ENCODE measurements at regions not wholly inside any gene's neighbourhood (a gene's known extent, or its start where the extent isn't known, plus 50 kb on each side); places are given as distances from the start of the nearest gene placed in this dataset.

DNA sequence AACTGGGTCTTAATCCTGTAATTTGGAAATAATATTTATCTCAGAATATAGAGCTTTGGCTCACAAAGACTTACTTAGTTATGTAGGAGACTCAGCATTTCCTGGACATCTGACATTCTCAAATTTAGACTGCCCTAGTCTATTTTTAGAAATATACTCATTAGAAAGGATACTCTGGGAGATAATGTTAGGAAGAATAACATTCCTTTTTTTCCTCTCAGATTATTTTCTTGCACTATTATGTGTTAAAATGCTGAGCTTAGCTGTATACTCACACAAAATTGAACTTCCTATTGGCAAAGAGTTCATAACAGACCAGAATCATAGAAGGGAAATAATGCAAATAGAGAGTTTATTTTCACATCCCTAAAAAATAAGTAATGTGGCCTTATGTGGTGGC is 1424.9 kb upstream of the PCDH7 start:
- TF ChIP-seq POLR2A (IDR thresholded peaks at IDR 0.05) = no peak
- TF ChIP-seq, protein P1, sequence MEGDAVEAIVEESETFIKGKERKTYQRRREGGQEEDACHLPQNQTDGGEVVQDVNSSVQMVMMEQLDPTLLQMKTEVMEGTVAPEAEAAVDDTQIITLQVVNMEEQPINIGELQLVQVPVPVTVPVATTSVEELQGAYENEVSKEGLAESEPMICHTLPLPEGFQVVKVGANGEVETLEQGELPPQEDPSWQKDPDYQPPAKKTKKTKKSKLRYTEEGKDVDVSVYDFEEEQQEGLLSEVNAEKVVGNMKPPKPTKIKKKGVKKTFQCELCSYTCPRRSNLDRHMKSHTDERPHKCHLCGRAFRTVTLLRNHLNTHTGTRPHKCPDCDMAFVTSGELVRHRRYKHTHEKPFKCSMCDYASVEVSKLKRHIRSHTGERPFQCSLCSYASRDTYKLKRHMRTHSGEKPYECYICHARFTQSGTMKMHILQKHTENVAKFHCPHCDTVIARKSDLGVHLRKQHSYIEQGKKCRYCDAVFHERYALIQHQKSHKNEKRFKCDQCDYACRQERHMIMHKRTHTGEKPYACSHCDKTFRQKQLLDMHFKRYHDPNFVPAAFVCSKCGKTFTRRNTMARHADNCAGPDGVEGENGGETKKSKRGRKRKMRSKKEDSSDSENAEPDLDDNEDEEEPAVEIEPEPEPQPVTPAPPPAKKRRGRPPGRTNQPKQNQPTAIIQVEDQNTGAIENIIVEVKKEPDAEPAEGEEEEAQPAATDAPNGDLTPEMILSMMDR (IDR thresholded peaks at IDR 0.05) = no peak
